ENCODE measurements at regions not wholly inside any gene's neighbourhood (a gene's known extent, or its start where the extent isn't known, plus 50 kb on each side); places are given as distances from the start of the nearest gene placed in this dataset.

- TF ChIP-seq, protein P1, sequence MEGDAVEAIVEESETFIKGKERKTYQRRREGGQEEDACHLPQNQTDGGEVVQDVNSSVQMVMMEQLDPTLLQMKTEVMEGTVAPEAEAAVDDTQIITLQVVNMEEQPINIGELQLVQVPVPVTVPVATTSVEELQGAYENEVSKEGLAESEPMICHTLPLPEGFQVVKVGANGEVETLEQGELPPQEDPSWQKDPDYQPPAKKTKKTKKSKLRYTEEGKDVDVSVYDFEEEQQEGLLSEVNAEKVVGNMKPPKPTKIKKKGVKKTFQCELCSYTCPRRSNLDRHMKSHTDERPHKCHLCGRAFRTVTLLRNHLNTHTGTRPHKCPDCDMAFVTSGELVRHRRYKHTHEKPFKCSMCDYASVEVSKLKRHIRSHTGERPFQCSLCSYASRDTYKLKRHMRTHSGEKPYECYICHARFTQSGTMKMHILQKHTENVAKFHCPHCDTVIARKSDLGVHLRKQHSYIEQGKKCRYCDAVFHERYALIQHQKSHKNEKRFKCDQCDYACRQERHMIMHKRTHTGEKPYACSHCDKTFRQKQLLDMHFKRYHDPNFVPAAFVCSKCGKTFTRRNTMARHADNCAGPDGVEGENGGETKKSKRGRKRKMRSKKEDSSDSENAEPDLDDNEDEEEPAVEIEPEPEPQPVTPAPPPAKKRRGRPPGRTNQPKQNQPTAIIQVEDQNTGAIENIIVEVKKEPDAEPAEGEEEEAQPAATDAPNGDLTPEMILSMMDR (conservative IDR thresholded peaks at IDR 0.05; ENCODE audit: low read depth, low read length): no peak
- no peak overlapping the region for H3K4me3 ChIP-seq (ENCODE audit: low read depth, low read length)
- DNase-seq (ENCODE audit: low read depth): no peak
Observed at GRCh38 chr10:128863823-128864405, 603.1 kb upstream of the MGMT start.

DNA sequence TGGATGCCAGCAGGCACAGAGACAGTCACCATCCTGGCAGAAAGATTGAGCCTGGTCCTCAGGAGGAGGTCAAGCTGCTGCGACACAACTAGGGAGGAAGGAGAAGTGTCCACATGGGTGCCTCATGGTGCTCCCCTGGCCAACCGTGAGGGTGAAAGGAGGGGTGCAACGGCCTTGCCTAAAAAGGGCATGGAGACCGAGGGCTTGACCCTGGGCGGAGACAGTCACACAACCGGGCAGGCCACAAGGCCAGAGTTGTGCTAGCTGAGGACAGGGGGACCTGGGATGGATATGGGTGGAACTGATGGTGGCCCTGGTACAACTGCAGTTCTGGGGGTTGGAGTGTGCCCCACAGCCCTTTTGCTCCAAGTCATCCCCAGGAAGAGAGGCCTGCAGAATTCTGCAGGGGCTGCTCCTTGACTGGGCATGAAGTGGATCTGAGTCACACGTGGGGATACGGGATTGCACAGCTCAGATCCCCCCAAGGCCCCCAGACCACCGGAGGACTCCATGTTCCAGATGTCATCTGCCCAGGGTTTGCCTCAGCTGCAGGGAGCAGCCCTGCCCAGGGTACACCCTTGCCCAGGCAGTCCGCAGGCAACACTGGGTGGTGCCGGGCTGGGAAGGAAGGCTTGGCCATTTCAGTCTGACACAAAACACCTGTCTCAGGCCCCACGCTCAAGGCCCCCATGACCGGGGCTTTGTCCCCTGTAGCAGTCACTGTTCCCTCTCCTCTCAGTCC is 602.3 kb upstream of the MGMT start:
- DNase-seq (ENCODE audit: low read depth): no peak
- TF ChIP-seq, protein P1 (conservative IDR thresholded peaks at IDR 0.05; ENCODE audit: low read depth, low read length): no peak
- H3K4me3 ChIP-seq (ENCODE audit: low read depth, low read length): no peak overlapping the region

DNA sequence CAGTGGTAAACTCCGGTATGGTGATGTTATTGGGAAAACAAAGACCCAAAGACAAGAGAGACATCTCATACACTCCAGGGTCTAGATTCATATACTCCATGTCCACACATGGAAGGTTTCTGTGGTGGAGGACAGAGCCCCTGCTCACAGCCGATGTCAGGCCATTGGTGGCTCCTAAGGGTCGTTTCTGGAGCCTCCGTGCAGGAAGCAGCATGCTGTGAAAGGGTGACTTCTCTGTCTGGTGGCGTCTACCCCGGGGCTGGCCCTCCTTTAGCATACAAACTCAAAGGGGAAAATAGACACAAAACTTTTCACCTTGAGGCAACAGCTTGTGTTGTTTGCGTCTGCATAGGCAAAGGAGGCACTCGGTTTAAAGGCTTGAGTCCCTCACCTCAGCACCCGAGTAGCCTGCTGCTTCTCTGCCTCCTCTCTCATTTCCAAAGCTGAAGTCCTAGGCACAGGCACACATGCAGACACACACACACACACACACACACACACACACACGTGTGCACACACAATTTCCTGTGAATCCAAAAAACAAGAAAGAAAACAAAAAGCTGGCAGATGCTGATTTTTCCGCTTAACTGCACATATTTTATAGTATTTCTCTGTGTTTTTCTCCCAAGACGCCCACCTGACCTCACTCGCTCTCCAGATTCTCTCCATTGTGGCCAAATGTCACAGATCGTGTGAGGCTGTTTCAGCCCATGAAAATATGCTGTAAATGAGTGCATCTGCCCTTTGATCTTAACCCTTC is 601.4 kb upstream of the MGMT start:
- no peak overlapping the region for H3K4me3 ChIP-seq (ENCODE audit: low read depth, low read length)
- TF ChIP-seq, protein P1 (conservative IDR thresholded peaks at IDR 0.05; ENCODE audit: low read depth, low read length): no peak
- no peak for DNase-seq (ENCODE audit: low read depth)

DNA sequence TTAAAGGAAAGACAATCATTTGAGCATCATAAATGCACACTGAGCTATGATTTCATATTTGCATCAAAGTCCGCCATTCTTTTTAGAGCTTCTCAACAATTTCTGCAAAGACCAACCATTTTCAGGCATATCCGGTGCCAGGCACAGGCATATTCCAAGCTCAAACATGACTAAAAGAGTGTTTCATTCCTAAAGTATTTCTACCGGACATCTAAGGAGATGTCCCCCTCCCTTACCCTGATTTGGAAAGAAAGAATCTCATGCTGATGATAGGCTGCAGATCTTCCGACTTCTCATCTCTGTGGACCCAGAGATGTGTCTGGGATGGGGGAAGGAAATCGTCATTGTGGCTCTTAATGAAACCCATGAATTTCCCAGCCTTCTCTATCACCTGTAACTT is 600.5 kb upstream of the MGMT start:
- no peak overlapping the region for H3K4me3 ChIP-seq (ENCODE audit: low read depth, low read length)
- TF ChIP-seq, protein P1 (conservative IDR thresholded peaks at IDR 0.05; ENCODE audit: low read depth, low read length): no peak
- DNase-seq (ENCODE audit: low read depth): no peak

- no peak for DNase-seq (ENCODE audit: low read depth)
- no peak overlapping the region for H3K4me3 ChIP-seq (ENCODE audit: low read depth, low read length)
- TF ChIP-seq, protein P1 (conservative IDR thresholded peaks at IDR 0.05; ENCODE audit: low read depth, low read length): no peak
Observed at GRCh38 chr10:128867210-128867609, 599.8 kb upstream of the MGMT start.

- no peak for DNase-seq (ENCODE audit: low read depth)
- no peak overlapping the region for H3K4me3 ChIP-seq (ENCODE audit: low read depth, low read length)
- TF ChIP-seq, protein P1 (conservative IDR thresholded peaks at IDR 0.05; ENCODE audit: low read depth, low read length): no peak
Observed at GRCh38 chr10:128867819-128868218, 599.2 kb upstream of the MGMT start.
